ENCODE measurements at regions not wholly inside any gene's neighbourhood (a gene's known extent, or its start where the extent isn't known, plus 50 kb on each side); places are given as distances from the start of the nearest gene placed in this dataset.

GRCh38 chr3:66158933-66159683 is 61.7 kb upstream of the SLC25A26 start:
- no peak for TF ChIP-seq EP300 (conservative IDR thresholded peaks at IDR 0.05; ENCODE audit: poor library complexity, severe bottlenecking)
- TF ChIP-seq POLR2AphosphoS5 (IDR thresholded peaks at IDR 0.05) = no peak
- TF ChIP-seq RAD21 (conservative IDR thresholded peaks at IDR 0.05) = no peak
- no peak for TF ChIP-seq TAF1 (IDR thresholded peaks at IDR 0.05; ENCODE audit: low read depth)
- no peak for TF ChIP-seq EZH2 (IDR thresholded peaks at IDR 0.05; ENCODE audit: borderline replicate concordance, insufficient read depth, low read length, poor library complexity, severe bottlenecking)
- no peak for TF ChIP-seq MXI1 (conservative IDR thresholded peaks at IDR 0.05; ENCODE audit: poor library complexity, severe bottlenecking)
- TF ChIP-seq REST (IDR thresholded peaks at IDR 0.05; ENCODE audit: borderline replicate concordance) = no peak
- no peak for TF ChIP-seq CTCF (IDR thresholded peaks at IDR 0.05; ENCODE audit: poor library complexity, severe bottlenecking)
- no peak for TF ChIP-seq SMC3 (conservative IDR thresholded peaks at IDR 0.05; ENCODE audit: poor library complexity)
- H3K27ac ChIP-seq (ENCODE audit: low read length) = no peak overlapping the region

GRCh38 chr3:66154444-66154861 is 66.3 kb upstream of the SLC25A26 start:
- Histone ChIP-seq H3K4me2 (ENCODE audit: low read length) (no peak overlapping the region), H2AFZ (ENCODE audit: low read depth, low read length) (no peak overlapping the region), H3K4me3 (ENCODE audit: low read length) (no peak overlapping the region), H3K9me3 (ENCODE audit: low read length) (no peaks in the 10 kb centered on the region), H3K36me3 (ENCODE audit: insufficient read depth, low read length) (no peaks in the 10 kb centered on the region), H3K9ac (ENCODE audit: low read length) (no peak overlapping the region), H3K9me2 (ENCODE audit: insufficient read depth, low read length) (no peaks in the 10 kb centered on the region), H3K27ac (ENCODE audit: low read length) (no peak overlapping the region), H3K27me3 (ENCODE audit: insufficient read depth, low read depth, low read length) (no peaks in the 10 kb centered on the region), H3F3A (ENCODE audit: insufficient read depth, low read length, poor library complexity, severe bottlenecking) (no peaks in the 10 kb centered on the region), H4K20me1 (ENCODE audit: insufficient read depth) (no peaks in the 10 kb centered on the region), H3K79me2 (replicated peaks; ENCODE audit: insufficient read depth, low read length) (no peaks in the 10 kb centered on the region)
- no peak for TF ChIP-seq CTCF (IDR thresholded peaks at IDR 0.05; ENCODE audit: poor library complexity, severe bottlenecking)
- TF ChIP-seq TAF1 (IDR thresholded peaks at IDR 0.05; ENCODE audit: low read depth) = no peak
- TF ChIP-seq EP300 (conservative IDR thresholded peaks at IDR 0.05; ENCODE audit: poor library complexity, severe bottlenecking) = no peak
- TF ChIP-seq POLR2AphosphoS5 (IDR thresholded peaks at IDR 0.05) = no peak
- no peak for TF ChIP-seq MXI1 (conservative IDR thresholded peaks at IDR 0.05; ENCODE audit: poor library complexity, severe bottlenecking)
- no peak for TF ChIP-seq REST (IDR thresholded peaks at IDR 0.05; ENCODE audit: borderline replicate concordance)
- TF ChIP-seq RAD21 (conservative IDR thresholded peaks at IDR 0.05) = no peak
- no peak for TF ChIP-seq SMC3 (conservative IDR thresholded peaks at IDR 0.05; ENCODE audit: poor library complexity)
- no peak for TF ChIP-seq EZH2 (IDR thresholded peaks at IDR 0.05; ENCODE audit: borderline replicate concordance, insufficient read depth, low read length, poor library complexity, severe bottlenecking)

More at GRCh38 chr3:66158933-66159683, 61.7 kb upstream of the SLC25A26 start:
- Histone ChIP-seq H3K4me3 (ENCODE audit: low read length) (no peak overlapping the region), H3K79me2 (replicated peaks; ENCODE audit: insufficient read depth, low read length) (no peaks in the 10 kb centered on the region), H3K9ac (ENCODE audit: low read length) (no peak overlapping the region), H3K4me2 (ENCODE audit: low read length) (no peak overlapping the region), H3K36me3 (ENCODE audit: insufficient read depth, low read length) (no peaks in the 10 kb centered on the region), H3K27me3 (ENCODE audit: insufficient read depth, low read depth, low read length) (no peaks in the 10 kb centered on the region), H2AFZ (ENCODE audit: low read depth, low read length) (no peak overlapping the region), H3K9me2 (ENCODE audit: insufficient read depth, low read length) (no peaks in the 10 kb centered on the region), H3F3A (ENCODE audit: insufficient read depth, low read length, poor library complexity, severe bottlenecking) (no peaks in the 10 kb centered on the region), H4K20me1 (ENCODE audit: insufficient read depth) (no peaks in the 10 kb centered on the region), H3K9me3 (ENCODE audit: low read length) (no peaks in the 10 kb centered on the region)

All from neural cell (in vitro differentiated cells).